K562 (cell line): ENCODE measurements at regions not wholly inside any gene's neighbourhood (a gene's known extent, or its start where the extent isn't known, plus 50 kb on each side); places are given as distances from the start of the nearest gene placed in this dataset.

Experiments
- ATAC-seq: fragments of 200-7000 bp; cut with Tn5 transposase; 3 replicates; pipeline ENCODE4 v1.9.1; 2020; ENCODE audit warnings: moderate library complexity
- BruUV-seq: library from RNA; stranded (reverse); fragments of 400-500 nt; replicated peaks from 2 replicates; lab custom pipeline; 2021; lab: Mats Ljungman, UMichigan
- CTCF ChIA-PET: fragments of 300-600 bp; formaldehyde crosslinking; extraction: SDS; loops from one replicate; lab custom pipeline; 2021; ENCODE audit warnings: low intra/inter-chr PET ratio; lab: Yijun Ruan, JAX
- POLR2A ChIA-PET: fragments of 300-600, 350-650 bp; sonication (Branson Sonifier 250); formaldehyde crosslinking; extraction: SDS; loops from one replicate; lab custom pipeline; 2021; ENCODE audit warnings: antibody characterized with exemption, inconsistent platforms; lab: Yijun Ruan, JAX
- DNase-seq, 4 experiments: peaks; one replicate each; pipeline versions ENCODE4 v3.0.0 to v3.0.0-alpha.2; 2011 to 2018; ENCODE audit warnings: low spot score in 3 of 4, mixed read lengths in 3 of 4; ENCODE audit errors: extremely low read depth in 1 of 4
- FAIRE-seq: peaks from 2 replicates; lab custom pipeline; 2011; peaks lifted over from hg19 to GRCh38; lab: Jason Lieb, UNC
- H2AFZ ChIP-seq: 2 replicates; pipeline ENCODE4 v1.6.0; 2011; ENCODE audit warnings: low read depth, low read length, control low read depth, inconsistent platforms
- H3K27ac ChIP-seq: fragments of 200-600 bp; 3 replicates; pipeline ENCODE4 v1.8.0; 2011; ENCODE audit warnings: low read depth, mild to moderate bottlenecking, control low read depth, inconsistent platforms, low read length, moderate library complexity, mixed read lengths; ENCODE audit errors: extremely low read depth
- H3K27me3 ChIP-seq, 2 experiments: fragments of 300-600 bp in 1 of 2; 2 replicates in 1 of 2; 3 replicates in 1 of 2; pipeline versions ENCODE4 v1.6.0 to v1.8.0; 2011; ENCODE audit warnings: inconsistent platforms in 2 of 2, low read length in 2 of 2, mild to moderate bottlenecking in 1 of 2, mixed read lengths in 1 of 2, moderate library complexity in 1 of 2; ENCODE audit not compliant: control insufficient read depth in 2 of 2, insufficient read depth in 2 of 2
- H3K36me3 ChIP-seq: fragments of 300-600 bp; 3 replicates; pipeline ENCODE4 v1.8.0; 2011; ENCODE audit warnings: mild to moderate bottlenecking, low read length, inconsistent platforms; ENCODE audit not compliant: control insufficient read depth, insufficient read depth
- H3K4me1 ChIP-seq, 2 experiments: fragments of 200-600 bp in 1 of 2; replicated peaks in 1 of 2; 2 replicates in 1 of 2; 3 replicates in 1 of 2; pipeline versions ENCODE4 v1.5.1 to v1.8.0; 2011; ENCODE audit warnings: inconsistent platforms in 2 of 2, low read length in 2 of 2, mild to moderate bottlenecking in 1 of 2, mixed read lengths in 1 of 2, moderate library complexity in 1 of 2; ENCODE audit not compliant: control insufficient read depth in 2 of 2, insufficient read depth in 2 of 2
- H3K4me2 ChIP-seq: 2 replicates; pipeline ENCODE4 v1.6.1; 2011; ENCODE audit warnings: low read length, control low read depth, inconsistent platforms, mixed read lengths; ENCODE audit not compliant: insufficient read depth
- H3K4me3 ChIP-seq: fragments of 200-600 bp; sonication (generic), shearing (Covaris generic); 2 replicates; pipeline ENCODE4 v1.5.1; 2016; ENCODE audit warnings: control low read depth, inconsistent platforms
- H3K79me2 ChIP-seq: fragments of 200-600 bp; 3 replicates; pipeline ENCODE4 v1.8.0; 2011; ENCODE audit warnings: low read length, inconsistent platforms; ENCODE audit not compliant: control insufficient read depth, insufficient read depth
- H3K9ac ChIP-seq, 2 experiments: 2 replicates each; pipeline versions ENCODE4 v1.6.0 to v1.6.1; 2011; ENCODE audit warnings: low read depth in 2 of 2, low read length in 2 of 2, control low read depth in 1 of 2, inconsistent platforms in 1 of 2, mild to moderate bottlenecking in 1 of 2, mixed read lengths in 1 of 2; ENCODE audit not compliant: insufficient read depth in 1 of 2
- H3K9me1 ChIP-seq: one replicate; pipeline ENCODE4 v1.6.0; 2011; ENCODE audit warnings: inconsistent platforms, mild to moderate bottlenecking, low read length, moderate library complexity; ENCODE audit not compliant: control insufficient read depth, insufficient read depth
- H3K9me3 ChIP-seq: replicated peaks from 2 replicates; pipeline ENCODE4 v1.5.1; 2011; ENCODE audit warnings: low read depth, low read length, inconsistent platforms; ENCODE audit not compliant: control insufficient read depth, insufficient read depth
- H4K20me1 ChIP-seq: replicated peaks from 2 replicates; pipeline ENCODE4 v1.6.1; 2011; ENCODE audit warnings: low read length, inconsistent platforms, mixed read lengths; ENCODE audit not compliant: control insufficient read depth, insufficient read depth
- BRF2 ChIP-seq: IDR thresholded peaks from 3 replicates; pipeline ENCODE4 v1.6.1; 2011; ENCODE audit warnings: borderline replicate concordance, mild to moderate bottlenecking; ENCODE audit not compliant: insufficient read length, insufficient read depth
- CHCHD3 ChIP-seq: fragments of 250-450 bp; sonication (Bioruptor Pico); IDR thresholded peaks from 2 replicates; pipeline ENCODE4 v2.1.2; 2022; ENCODE audit warnings: mild to moderate bottlenecking
- EZH2 ChIP-seq: IDR thresholded peaks from 2 replicates; pipeline ENCODE4 v1.6.1; 2012; ENCODE audit warnings: low read depth, mild to moderate bottlenecking, inconsistent platforms, low read length, borderline replicate concordance
- HNRNPH1 ChIP-seq: fragments of 200-400 bp; formaldehyde crosslinking; optimal IDR thresholded peaks from 2 replicates; pipeline ENCODE3; 2017; ENCODE audit warnings: low read depth, mild to moderate bottlenecking, low read length, moderate library complexity
- KDM2B ChIP-seq: fragments of 250-450 bp; sonication (Bioruptor Pico); IDR thresholded peaks from 2 replicates; pipeline ENCODE4 v1.8.0; 2021; ENCODE audit warnings: mild to moderate bottlenecking, moderate library complexity
- MCM5 ChIP-seq: fragments of 450-650 bp; IDR thresholded peaks from 2 replicates; pipeline ENCODE4 v1.6.1; 2016; ENCODE audit warnings: low read depth
- MYNN ChIP-seq, 2 experiments: sonication (generic); formaldehyde crosslinking in 1 of 2; IDR thresholded peaks; 2 replicates each; pipeline versions ENCODE4 v1.5.0 to v1.6.1; 2016 to 2020; ENCODE audit warnings: antibody characterized with exemption in 1 of 2, missing genetic modification reagents in 1 of 2
- NCOA1 ChIP-seq: fragments of 450-650 bp; IDR thresholded peaks from 2 replicates; pipeline ENCODE4 v1.6.1; 2016; ENCODE audit warnings: low read depth
- NCOA2 ChIP-seq, 2 experiments: fragments of 450-650 bp; IDR thresholded peaks; 2 replicates each; pipeline ENCODE4 v1.6.1; 2018; ENCODE audit warnings: mild to moderate bottlenecking in 2 of 2, moderate library complexity in 1 of 2; ENCODE audit not compliant: partially characterized antibody in 2 of 2
- PTBP1 ChIP-seq: fragments of 200-400 bp; formaldehyde crosslinking; IDR thresholded peaks from 2 replicates; pipeline ENCODE4 v1.6.1; 2017; ENCODE audit warnings: low read depth, low read length
- SNRNP70 ChIP-seq: fragments of 200-400 bp; formaldehyde crosslinking; optimal IDR thresholded peaks from 2 replicates; pipeline ENCODE3; 2017; ENCODE audit warnings: low read depth, low read length
- STAT6 ChIP-seq: sonication (generic); formaldehyde crosslinking; IDR thresholded peaks from 2 replicates; pipeline ENCODE4 v1.8.1; 2023; ENCODE audit warnings: mild to moderate bottlenecking, missing genetic modification reagents
- TRIM25 ChIP-seq: fragments of 450-650 bp; IDR thresholded peaks from 2 replicates; pipeline ENCODE4 v1.7.0; 2016; ENCODE audit warnings: borderline replicate concordance
- USF1 ChIP-seq: sonication (generic); formaldehyde crosslinking; IDR thresholded peaks from 2 replicates; pipeline ENCODE4 v1.9.0; 2022; ENCODE audit warnings: mild to moderate bottlenecking, missing genetic modification reagents
- ZC3H4 ChIP-seq: sonication (generic); formaldehyde crosslinking; IDR thresholded peaks from 2 replicates; pipeline ENCODE4 v1.9.0; 2021; ENCODE audit warnings: missing genetic modification reagents, borderline replicate concordance
- ZC3H8 ChIP-seq: fragments of 450-650 bp; IDR thresholded peaks from 2 replicates; pipeline ENCODE4 v1.6.1; 2017
- ZNF197 ChIP-seq: fragments of 200-800 bp; sonication (Bioruptor generic); IDR thresholded peaks from 2 replicates; pipeline ENCODE4 v1.6.1; 2016; ENCODE audit warnings: low read depth, missing genetic modification characterization, missing compliant biosample characterization
- ZNF217 ChIP-seq: sonication (generic); formaldehyde crosslinking; IDR thresholded peaks from 2 replicates; pipeline ENCODE4 v1.8.0; 2022; ENCODE audit warnings: mild to moderate bottlenecking, missing genetic modification reagents
- WGBS: fragments of 100-300 bp; shearing (Covaris generic); methylation state at CpG from one replicate; pipeline ENCODE4 v1.1.6; 2016; ENCODE audit warnings: low coverage, mixed read lengths; ENCODE audit not compliant: insufficient coverage; ENCODE audit errors: missing lambda C conversion rate; 5-methylcytosine and 5-hydroxymethylcytosine counted together
- in situ Hi-C: fragments of 300-500 bp; cut with MboI; formaldehyde crosslinking; loops from 4 replicates; pipeline ENCODE4 v1.15.0; 2018; ENCODE audit warnings: inconsistent platforms, mixed read lengths
- intact Hi-C: fragments of 100-400 bp; cut with micrococcal nuclease; formaldehyde crosslinking; loops from 2 replicates; pipeline ENCODE4 v1.14.2; 2022

GRCh38 chr5:67858471-67859031, 357.0 kb upstream of the PIK3R1 start:
- no peaks in the 10 kb centered on the region for H3K36me3 ChIP-seq
- in situ Hi-C loops (no loop called here), intact Hi-C loops (no loop called here)
- BruUV-seq, result no TSS peak
- no peak overlapping the region for H3K4me2 ChIP-seq
- H3K79me2 ChIP-seq, result no peaks in the 10 kb centered on the region
- H3K27ac ChIP-seq, result no peak overlapping the region
- no peaks in the 10 kb centered on the region for H3K4me1 ChIP-seq
- ChIA-PET CTCF (no interaction called here), POLR2A (no interaction called here)
- DNase-seq, result no peak
- no peaks in the 10 kb centered on the region; a peak in 1 of 5 replicates for H3K27me3 ChIP-seq
- H3K9me1 ChIP-seq, result no peaks in the 10 kb centered on the region
- no peak overlapping the region for H3K9ac ChIP-seq
- no peak overlapping the region for H3K4me3 ChIP-seq
- WGBS, result 5% methylated on average over 5 of the region's 5 CpGs
- FAIRE-seq, result no peak
- no peaks in the 10 kb centered on the region for H4K20me1 ChIP-seq
- no peak overlapping the region for H2AFZ ChIP-seq
- no peak for ATAC-seq
- no peaks in the 10 kb centered on the region for H3K9me3 ChIP-seq
- TF ChIP-seq MCM5 (no peak), CHCHD3 (CRISPR knock-in tag) (no peak), NCOA1 (no peak), ZNF217 (CRISPR knock-in tag) (no peak), SNRNP70 (no peak), MYNN (IDR thresholded peaks at IDR 0.05) (no peak), MYNN (CRISPR knock-in tag; IDR thresholded peaks at IDR 0.05) (no peak), NCOA2 (IDR thresholded peaks at IDR 0.05; ENCODE audit: partially characterized antibody in 2 of 2) (no peak), USF1 (CRISPR knock-in tag) (no peak), ZC3H8 (no peak), PTBP1 (no peak), KDM2B (CRISPR knock-in tag) (no peak), ZC3H4 (CRISPR knock-in tag) (no peak), HNRNPH1 (no peak), TRIM25 (no peak), STAT6 (CRISPR knock-in tag) (no peak), BRF2 (no peak), ZNF197 (CRISPR knock-in tag) (no peak), EZH2 (no peak)
- TF ChIP-seq, all 486 proteins: peak for 0
